Uterus (tissue), 2 donors: ENCODE measurements at regions not wholly inside any gene's neighbourhood (a gene's known extent, or its start where the extent isn't known, plus 50 kb on each side); places are given as distances from the start of the nearest gene placed in this dataset.

Experiments used
- CTCF ChIP-seq, 4 experiments: fragments of 200-600 bp in 2 of 4; fragments of 450-650 bp in 2 of 4; sonication (generic) in 2 of 4; IDR thresholded peaks; one replicate each; pipeline ENCODE4 v1.5.1; 2016 to 2019; ENCODE audit warnings: antibody characterized with exemption in 4 of 4, mild to moderate bottlenecking in 2 of 4, moderate library complexity in 1 of 4
- POLR2A ChIP-seq, 2 donors: fragments of 450-650 bp; IDR thresholded peaks; one replicate each; pipeline ENCODE4 v1.6.1; 2016; ENCODE audit warnings: antibody characterized with exemption in 2 of 2, mild to moderate bottlenecking in 1 of 2, moderate library complexity in 1 of 2

- TF ChIP-seq POLR2A (IDR thresholded peaks at IDR 0.05) (no peak), CTCF (IDR thresholded peaks at IDR 0.05) (no peak)
These were observed 193.3 kb upstream of the CSF3R start for GRCh38 chr1:36675931-36676562.
